ENCODE measurements at regions not wholly inside any gene's neighbourhood (a gene's known extent, or its start where the extent isn't known, plus 50 kb on each side); places are given as distances from the start of the nearest gene placed in this dataset.

GRCh38 chr21:36260030-36260787 is 59.8 kb upstream of the MORC3 start (continued):
- no peak for TF ChIP-seq RREB1 (CRISPR knock-in tag; IDR thresholded peaks at IDR 0.05)
- no peak for TF ChIP-seq CBX2 (IDR thresholded peaks at IDR 0.05; ENCODE audit: insufficient read depth, low read length, poor library complexity, severe bottlenecking)
- TF ChIP-seq EP400 (IDR thresholded peaks at IDR 0.05): peak; percentile 30; the same call in 1 of the 2 replicates
- TF ChIP-seq HNRNPLL (IDR thresholded peaks at IDR 0.05; ENCODE audit: low read depth, low read length, poor library complexity, severe bottlenecking): no peak
- no peak for TF ChIP-seq ATF2 (CRISPR knock-in tag; IDR thresholded peaks at IDR 0.05)
- TF ChIP-seq U2AF2 (optimal IDR thresholded peaks at IDR 0.05; ENCODE audit: low read depth, low read length): no peak
- no peak for TF ChIP-seq ZNF324 (CRISPR knock-in tag; IDR thresholded peaks at IDR 0.05)
- TF ChIP-seq XRCC3 (IDR thresholded peaks at IDR 0.05): no peak
- peak; percentile 28; the same call in 1 of the 2 replicates for TF ChIP-seq CTBP1 (IDR thresholded peaks at IDR 0.05; ENCODE audit: borderline replicate concordance)
- TF ChIP-seq ZNF583 (CRISPR knock-in tag; IDR thresholded peaks at IDR 0.05): no peak
- no peak for TF ChIP-seq SIN3B (IDR thresholded peaks at IDR 0.05; ENCODE audit: low read depth)
- no peak for TF ChIP-seq ZNF280B (CRISPR knock-in tag; IDR thresholded peaks at IDR 0.05)
- peak; percentile 68 to 75; a peak in 3 of 4 replicates for TF ChIP-seq FOXK2 (conservative IDR thresholded peaks at IDR 0.05 in 1 of 2, IDR thresholded peaks at IDR 0.05 in 1 of 2; ENCODE audit: low read depth in 2 of 2)

All from K562 (cell line).